ENCODE measurements at regions not wholly inside any gene's neighbourhood (a gene's known extent, or its start where the extent isn't known, plus 50 kb on each side); places are given as distances from the start of the nearest gene placed in this dataset.
A peak's percentile ranks its signal among the peaks of the same experiment; 100 is the strongest.

DNA sequence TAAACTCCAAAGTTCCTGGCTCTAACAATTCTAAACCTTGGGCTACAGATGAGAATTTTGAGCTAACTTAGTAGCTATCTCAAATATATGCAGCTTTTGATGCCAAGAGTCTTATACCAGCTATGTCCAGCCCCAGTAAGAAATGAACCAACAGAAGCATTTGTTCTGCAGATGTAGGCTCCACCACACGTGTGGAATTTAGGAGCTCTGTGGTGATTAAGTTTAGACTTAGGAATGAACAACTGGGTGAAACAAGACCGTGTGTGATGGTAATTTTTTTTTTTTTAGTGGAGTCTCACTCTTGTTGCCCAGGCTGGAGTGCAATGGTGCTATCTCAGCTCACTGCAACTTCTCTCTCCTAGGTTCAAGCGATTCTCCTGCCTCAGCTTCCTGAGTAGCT, 179.7 kb downstream of the ANKRD30B start:
- H3K36me3 ChIP-seq = no peaks in the 10 kb centered on the region
- intact Hi-C loops (cut with DNase I) = no loop called here
- H3K27ac ChIP-seq = no peak overlapping the region
- TF ChIP-seq, protein P1, sequence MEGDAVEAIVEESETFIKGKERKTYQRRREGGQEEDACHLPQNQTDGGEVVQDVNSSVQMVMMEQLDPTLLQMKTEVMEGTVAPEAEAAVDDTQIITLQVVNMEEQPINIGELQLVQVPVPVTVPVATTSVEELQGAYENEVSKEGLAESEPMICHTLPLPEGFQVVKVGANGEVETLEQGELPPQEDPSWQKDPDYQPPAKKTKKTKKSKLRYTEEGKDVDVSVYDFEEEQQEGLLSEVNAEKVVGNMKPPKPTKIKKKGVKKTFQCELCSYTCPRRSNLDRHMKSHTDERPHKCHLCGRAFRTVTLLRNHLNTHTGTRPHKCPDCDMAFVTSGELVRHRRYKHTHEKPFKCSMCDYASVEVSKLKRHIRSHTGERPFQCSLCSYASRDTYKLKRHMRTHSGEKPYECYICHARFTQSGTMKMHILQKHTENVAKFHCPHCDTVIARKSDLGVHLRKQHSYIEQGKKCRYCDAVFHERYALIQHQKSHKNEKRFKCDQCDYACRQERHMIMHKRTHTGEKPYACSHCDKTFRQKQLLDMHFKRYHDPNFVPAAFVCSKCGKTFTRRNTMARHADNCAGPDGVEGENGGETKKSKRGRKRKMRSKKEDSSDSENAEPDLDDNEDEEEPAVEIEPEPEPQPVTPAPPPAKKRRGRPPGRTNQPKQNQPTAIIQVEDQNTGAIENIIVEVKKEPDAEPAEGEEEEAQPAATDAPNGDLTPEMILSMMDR (IDR thresholded peaks at IDR 0.05) = no peak
- H3K9me3 ChIP-seq = no peaks in the 10 kb centered on the region
- no peak overlapping the region for H3K9ac ChIP-seq (ENCODE audit: low read depth in 2 of 2, low read length in 2 of 2)
- no peaks in the 10 kb centered on the region for H3K4me1 ChIP-seq
- no peak for DNase-seq
- H3K4me3 ChIP-seq = no peak overlapping the region
- H3K27me3 ChIP-seq = no peaks in the 10 kb centered on the region

DNA sequence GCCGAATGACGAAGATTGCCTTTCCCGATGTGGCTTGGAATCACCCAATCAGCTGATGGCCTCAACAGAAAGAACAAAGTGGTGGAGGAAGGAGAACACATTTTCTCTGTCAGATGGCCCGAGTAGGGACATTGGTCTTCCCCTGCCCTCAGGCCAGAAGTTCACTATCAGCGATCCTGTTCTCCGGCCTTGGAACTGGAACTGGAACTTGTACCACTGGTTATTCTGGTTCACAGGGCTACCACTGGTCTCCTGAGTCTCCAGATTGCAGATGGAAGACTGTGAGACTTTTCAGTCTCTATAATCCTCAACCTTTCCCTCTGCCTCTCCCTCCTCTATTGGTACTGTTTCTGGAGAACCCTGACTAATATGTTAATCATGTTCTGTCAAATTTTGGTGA, 180.4 kb downstream of the ANKRD30B start:
- intact Hi-C loops (cut with DNase I) = no loop called here
- H3K36me3 ChIP-seq = no peaks in the 10 kb centered on the region
- no peak overlapping the region for H3K9ac ChIP-seq (ENCODE audit: low read depth in 2 of 2, low read length in 2 of 2)
- no peak overlapping the region for H3K27ac ChIP-seq
- no peaks in the 10 kb centered on the region for H3K27me3 ChIP-seq
- no peaks in the 10 kb centered on the region for H3K9me3 ChIP-seq
- DNase-seq = no peak
- H3K4me3 ChIP-seq = no peak overlapping the region
- H3K4me1 ChIP-seq = no peaks in the 10 kb centered on the region
- TF ChIP-seq, protein P1 (IDR thresholded peaks at IDR 0.05) = no peak

DNA sequence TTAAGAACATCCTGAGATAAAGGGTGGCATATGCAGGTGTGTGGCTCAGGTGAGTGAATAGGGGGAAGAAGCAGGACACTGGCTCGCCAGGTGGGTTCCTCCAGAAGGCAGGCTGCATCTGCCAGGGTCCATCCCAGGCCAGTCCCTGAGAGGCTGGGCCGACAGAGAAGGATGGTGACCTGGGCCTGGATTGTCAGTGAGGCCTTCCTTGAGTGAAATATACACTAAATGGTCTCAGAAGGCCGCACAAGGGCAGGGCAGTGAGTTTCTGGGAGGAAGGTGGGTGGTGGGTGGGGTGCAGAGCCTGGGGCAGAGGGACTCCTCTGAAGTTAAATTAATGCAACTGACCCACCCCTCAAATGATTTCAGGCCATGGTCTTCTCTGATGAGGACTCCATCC, 182.1 kb downstream of the ANKRD30B start:
- Histone ChIP-seq H3K27ac (no peak overlapping the region), H3K36me3 (no peaks in the 10 kb centered on the region), H3K9ac (ENCODE audit: low read depth in 2 of 2, low read length in 2 of 2) (no peak overlapping the region), H3K9me3 (no peaks in the 10 kb centered on the region), H3K27me3 (no peaks in the 10 kb centered on the region), H3K4me1 (peaks cover 7% of the 10 kb centered on the region), H3K4me3 (no peak overlapping the region)
- DNase-seq = no peak
- intact Hi-C loops (cut with DNase I) = no loop called here
- TF ChIP-seq, protein P1 (IDR thresholded peaks at IDR 0.05) = no peak

DNA sequence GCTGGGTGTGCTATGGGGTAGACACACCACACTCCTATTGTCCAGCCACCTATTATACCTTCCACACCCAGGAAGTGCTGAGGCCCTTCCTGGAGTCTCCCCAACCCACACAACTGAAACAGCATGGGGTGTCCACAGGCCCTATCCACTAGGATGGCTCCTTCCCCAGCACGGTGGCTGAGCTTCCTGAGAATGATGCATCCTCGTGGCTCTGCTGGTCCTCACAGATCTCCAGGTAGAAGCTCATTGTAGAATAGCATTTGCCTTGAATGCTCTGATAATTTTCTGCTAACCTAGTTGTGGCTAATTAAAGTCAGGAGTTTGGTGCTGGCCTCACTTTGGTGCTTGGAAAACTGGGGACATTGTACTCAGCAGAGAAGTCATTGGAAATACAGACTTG, 182.6 kb downstream of the ANKRD30B start:
- H3K4me3 ChIP-seq = no peak overlapping the region
- peaks cover 12% of the 10 kb centered on the region for H3K4me1 ChIP-seq
- H3K9me3 ChIP-seq = no peaks in the 10 kb centered on the region
- no peak overlapping the region for H3K9ac ChIP-seq (ENCODE audit: low read depth in 2 of 2, low read length in 2 of 2)
- DNase-seq = peak; percentile 4
- H3K27ac ChIP-seq = no peak overlapping the region
- H3K36me3 ChIP-seq = no peaks in the 10 kb centered on the region
- intact Hi-C loops (cut with DNase I) = no loop called here
- TF ChIP-seq, protein P1 (IDR thresholded peaks at IDR 0.05) = no peak
- no peaks in the 10 kb centered on the region for H3K27me3 ChIP-seq

DNA sequence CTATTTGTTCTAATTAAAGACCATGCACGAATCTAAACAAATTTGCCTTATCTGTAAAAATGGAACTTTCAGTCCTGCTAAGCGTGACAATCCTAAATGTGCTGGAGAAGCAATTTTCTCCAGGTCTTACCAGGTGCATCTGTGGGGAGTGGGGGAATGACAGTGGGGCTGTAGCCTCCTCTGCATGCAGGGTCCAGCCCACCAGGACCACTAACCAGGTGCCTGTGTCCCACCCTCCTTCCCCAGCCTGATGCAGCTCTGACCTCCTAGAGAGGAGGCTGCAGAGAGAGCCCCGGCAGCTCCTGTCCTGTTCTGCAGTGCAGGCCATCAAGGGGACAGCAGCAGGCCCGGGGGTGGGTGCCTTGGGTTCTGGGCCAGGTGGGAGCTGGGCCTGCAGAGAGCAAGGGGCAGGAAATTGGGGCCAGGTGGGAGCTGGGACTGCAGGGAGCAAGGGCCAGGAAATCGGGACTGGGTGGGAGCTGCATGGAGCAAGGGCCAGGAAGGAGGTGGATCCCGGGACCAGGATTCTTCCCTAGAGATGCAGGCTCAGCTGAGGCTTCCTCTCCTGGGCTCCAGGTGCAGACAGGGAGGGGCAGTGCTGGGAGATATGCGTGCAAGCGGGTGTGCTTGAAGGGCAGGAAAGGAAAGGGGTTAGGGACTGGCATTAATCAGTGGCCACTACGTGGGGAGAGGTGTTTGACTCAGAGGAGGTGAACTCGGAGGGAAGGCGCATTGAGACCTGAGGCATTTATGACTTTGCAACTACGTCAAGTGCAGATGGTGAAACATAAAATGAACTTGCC, 185.3 kb downstream of the ANKRD30B start:
- Histone ChIP-seq H3K4me1 (peaks cover 18% of the 10 kb centered on the region), H3K36me3 (no peaks in the 10 kb centered on the region), H3K27me3 (no peaks in the 10 kb centered on the region), H3K27ac (peak overlapping the region; percentile 3), H3K9ac (ENCODE audit: low read depth in 2 of 2, low read length in 2 of 2) (peak overlapping the region; percentile 22 to 57), H3K9me3 (no peaks in the 10 kb centered on the region), H3K4me3 (no peak overlapping the region)
- TF ChIP-seq, protein P1 (IDR thresholded peaks at IDR 0.05) = no peak
- DNase-seq = peak; percentile 34
- intact Hi-C loops (cut with DNase I) = loop anchor here (2.0 kb wide), 1 partner anchor 14 kb away; no protein-coding TSS in a partner anchor

All from colonic mucosa (tissue), 4 donors.